ENCODE measurements at regions not wholly inside any gene's neighbourhood (a gene's known extent, or its start where the extent isn't known, plus 50 kb on each side); places are given as distances from the start of the nearest gene placed in this dataset.
"Not testable (repeated sequence)": the region's sequence is repeated elsewhere in the genome, so short reads cannot be mapped to it uniquely, and the experiment has no call there.

GRCh38 chrX:77081237-77081636 is 366.0 kb upstream of the FGF16 start:
- not testable (repeated sequence) for H3K27me3 ChIP-seq (ENCODE audit: control insufficient read depth in 1 of 2, insufficient read depth in 1 of 2, low read length in 2 of 2); H3K14ac ChIP-seq (ENCODE audit: low read length in 2 of 2); H2AK5ac ChIP-seq (ENCODE audit: low read length, severe bottlenecking); H3K23ac ChIP-seq (ENCODE audit: low read length in 2 of 2); H4K8ac ChIP-seq (ENCODE audit: low read length); H3K4me2 ChIP-seq (ENCODE audit: low read length, poor library complexity, severe bottlenecking); H2BK12ac ChIP-seq (ENCODE audit: low read length in 2 of 2); H3K4ac ChIP-seq (ENCODE audit: low read depth in 1 of 2, low read length in 2 of 2); H4K91ac ChIP-seq (ENCODE audit: low read length); H3K79me1 ChIP-seq (replicated peaks; ENCODE audit: low read length, poor library complexity, severe bottlenecking); H3K36me3 ChIP-seq (ENCODE audit: control insufficient read depth in 1 of 2, insufficient read depth in 2 of 2, low read depth in 1 of 2, low read length in 2 of 2); H3K4me3 ChIP-seq (ENCODE audit: insufficient read depth in 1 of 2, low read depth in 1 of 2, low read length in 2 of 2); DNase-seq; H2BK5ac ChIP-seq (ENCODE audit: low read depth, low read length, poor library complexity, severe bottlenecking); H3K9ac ChIP-seq (ENCODE audit: low read length); H3K4me1 ChIP-seq (ENCODE audit: control insufficient read depth, insufficient read depth, low read depth, low read length); H2AFZ ChIP-seq (ENCODE audit: low read depth, low read length); H2BK15ac ChIP-seq (ENCODE audit: low read depth, poor library complexity, severe bottlenecking); H2BK120ac ChIP-seq (ENCODE audit: low read depth, low read length); H3K18ac ChIP-seq (ENCODE audit: low read depth in 1 of 2, low read length in 2 of 2); H3K27ac ChIP-seq (ENCODE audit: low read length, poor library complexity, severe bottlenecking)
- H3K9me3 ChIP-seq (ENCODE audit: control insufficient read depth, low read length), result peaks cover 16% of the 10 kb centered on the region
- WGBS, result 49% methylated on average over 3 of the region's 3 CpGs

- Histone ChIP-seq H2BK120ac (ENCODE audit: low read depth, low read length) (no peak overlapping the region), H3K9me3 (ENCODE audit: control insufficient read depth, low read length) (peaks cover 16% of the 10 kb centered on the region), H3K27me3 (ENCODE audit: control insufficient read depth in 1 of 2, insufficient read depth in 1 of 2, low read length in 2 of 2) (no peaks in the 10 kb centered on the region), H3K4ac (ENCODE audit: low read depth in 1 of 2, low read length in 2 of 2) (no peak overlapping the region), H2BK5ac (ENCODE audit: low read depth, low read length, poor library complexity, severe bottlenecking) (no peak overlapping the region), H3K27ac (ENCODE audit: low read length, poor library complexity, severe bottlenecking) (no peak overlapping the region), H2AFZ (ENCODE audit: low read depth, low read length) (no peak overlapping the region), H3K4me1 (ENCODE audit: control insufficient read depth, insufficient read depth, low read depth, low read length) (no peaks in the 10 kb centered on the region), H3K14ac (ENCODE audit: low read length in 2 of 2) (no peak overlapping the region), H2BK12ac (ENCODE audit: low read length in 2 of 2) (no peak overlapping the region), H4K91ac (ENCODE audit: low read length) (no peak overlapping the region), H3K18ac (ENCODE audit: low read depth in 1 of 2, low read length in 2 of 2) (no peak overlapping the region), H4K8ac (ENCODE audit: low read length) (no peak overlapping the region), H3K4me2 (ENCODE audit: low read length, poor library complexity, severe bottlenecking) (no peak overlapping the region), H2BK15ac (ENCODE audit: low read depth, poor library complexity, severe bottlenecking) (no peak overlapping the region), H3K23ac (ENCODE audit: low read length in 2 of 2) (no peak overlapping the region), H2AK5ac (ENCODE audit: low read length, severe bottlenecking) (no peak overlapping the region), H3K9ac (ENCODE audit: low read length) (no peak overlapping the region), H3K36me3 (ENCODE audit: control insufficient read depth in 1 of 2, insufficient read depth in 2 of 2, low read depth in 1 of 2, low read length in 2 of 2) (no peaks in the 10 kb centered on the region), H3K4me3 (ENCODE audit: insufficient read depth in 1 of 2, low read depth in 1 of 2, low read length in 2 of 2) (no peak overlapping the region), H3K79me1 (replicated peaks; ENCODE audit: low read length, poor library complexity, severe bottlenecking) (no peaks in the 10 kb centered on the region)
- 68% methylated on average over 3 of the region's 4 CpGs for whole genome bisulfite sequencing
- DNase-seq, result no peak
Measured at GRCh38 chrX:77085372-77085771, 361.8 kb upstream of the FGF16 start.

- Histone ChIP-seq H3K4me1 (ENCODE audit: control insufficient read depth, insufficient read depth, low read depth, low read length) (no peaks in the 10 kb centered on the region), H4K8ac (ENCODE audit: low read length) (no peak overlapping the region), H2BK120ac (ENCODE audit: low read depth, low read length) (no peak overlapping the region), H2BK5ac (ENCODE audit: low read depth, low read length, poor library complexity, severe bottlenecking) (no peak overlapping the region), H3K9me3 (ENCODE audit: control insufficient read depth, low read length) (peaks cover 3% of the 10 kb centered on the region), H3K4me3 (ENCODE audit: insufficient read depth in 1 of 2, low read depth in 1 of 2, low read length in 2 of 2) (no peak overlapping the region), H2BK12ac (ENCODE audit: low read length in 2 of 2) (no peak overlapping the region), H3K27me3 (ENCODE audit: control insufficient read depth in 1 of 2, insufficient read depth in 1 of 2, low read length in 2 of 2) (no peaks in the 10 kb centered on the region), H3K9ac (ENCODE audit: low read length) (no peak overlapping the region), H4K91ac (ENCODE audit: low read length) (no peak overlapping the region), H2BK15ac (ENCODE audit: low read depth, poor library complexity, severe bottlenecking) (no peak overlapping the region), H3K4ac (ENCODE audit: low read depth in 1 of 2, low read length in 2 of 2) (no peak overlapping the region), H2AK5ac (ENCODE audit: low read length, severe bottlenecking) (no peak overlapping the region), H3K79me1 (replicated peaks; ENCODE audit: low read length, poor library complexity, severe bottlenecking) (no peaks in the 10 kb centered on the region), H3K23ac (ENCODE audit: low read length in 2 of 2) (no peak overlapping the region), H3K14ac (ENCODE audit: low read length in 2 of 2) (no peak overlapping the region), H3K18ac (ENCODE audit: low read depth in 1 of 2, low read length in 2 of 2) (no peak overlapping the region), H3K27ac (ENCODE audit: low read length, poor library complexity, severe bottlenecking) (peak overlapping the region; percentile 79), H3K36me3 (ENCODE audit: control insufficient read depth in 1 of 2, insufficient read depth in 2 of 2, low read depth in 1 of 2, low read length in 2 of 2) (no peaks in the 10 kb centered on the region), H2AFZ (ENCODE audit: low read depth, low read length) (no peak overlapping the region), H3K4me2 (ENCODE audit: low read length, poor library complexity, severe bottlenecking) (no peak overlapping the region)
- WGBS, result 57% methylated on average over 1 of the region's 7 CpGs
- no peak for DNase-seq
Measured at GRCh38 chrX:77087529-77088169, 359.5 kb upstream of the FGF16 start.

GRCh38 chrX:77088233-77088632 is 359.0 kb upstream of the FGF16 start:
- Histone ChIP-seq H3K36me3 (ENCODE audit: control insufficient read depth in 1 of 2, insufficient read depth in 2 of 2, low read depth in 1 of 2, low read length in 2 of 2) (no peaks in the 10 kb centered on the region), H3K27ac (ENCODE audit: low read length, poor library complexity, severe bottlenecking) (peak overlapping the region; percentile 43), H2BK120ac (ENCODE audit: low read depth, low read length) (no peak overlapping the region), H3K14ac (ENCODE audit: low read length in 2 of 2) (no peak overlapping the region), H4K91ac (ENCODE audit: low read length) (no peak overlapping the region), H3K9ac (ENCODE audit: low read length) (no peak overlapping the region), H2BK5ac (ENCODE audit: low read depth, low read length, poor library complexity, severe bottlenecking) (no peak overlapping the region), H2BK15ac (ENCODE audit: low read depth, poor library complexity, severe bottlenecking) (no peak overlapping the region), H3K4me3 (ENCODE audit: insufficient read depth in 1 of 2, low read depth in 1 of 2, low read length in 2 of 2) (no peak overlapping the region), H3K18ac (ENCODE audit: low read depth in 1 of 2, low read length in 2 of 2) (no peak overlapping the region), H2AK5ac (ENCODE audit: low read length, severe bottlenecking) (no peak overlapping the region), H2AFZ (ENCODE audit: low read depth, low read length) (no peak overlapping the region), H4K8ac (ENCODE audit: low read length) (no peak overlapping the region), H3K27me3 (ENCODE audit: control insufficient read depth in 1 of 2, insufficient read depth in 1 of 2, low read length in 2 of 2) (no peaks in the 10 kb centered on the region), H3K4ac (ENCODE audit: low read depth in 1 of 2, low read length in 2 of 2) (no peak overlapping the region), H3K9me3 (ENCODE audit: control insufficient read depth, low read length) (no peaks in the 10 kb centered on the region), H3K4me2 (ENCODE audit: low read length, poor library complexity, severe bottlenecking) (no peak overlapping the region), H2BK12ac (ENCODE audit: low read length in 2 of 2) (no peak overlapping the region), H3K23ac (ENCODE audit: low read length in 2 of 2) (no peak overlapping the region), H3K4me1 (ENCODE audit: control insufficient read depth, insufficient read depth, low read depth, low read length) (no peaks in the 10 kb centered on the region), H3K79me1 (replicated peaks; ENCODE audit: low read length, poor library complexity, severe bottlenecking) (no peaks in the 10 kb centered on the region)
- 63% methylated on average over 1 of the region's 1 CpG for WGBS
- no peak for DNase-seq

Data from mesenchymal stem cell (in vitro differentiated cells and primary cell).